HepG2 (cell line): ENCODE measurements at regions not wholly inside any gene's neighbourhood (a gene's known extent, or its start where the extent isn't known, plus 50 kb on each side); places are given as distances from the start of the nearest gene placed in this dataset.
A peak's percentile ranks its signal among the peaks of the same experiment; 100 is the strongest.

Experiments used
- BORCS8-MEF2B ChIP-seq: sonication (generic); formaldehyde crosslinking; IDR thresholded peaks from 2 replicates; pipeline ENCODE4 v1.8.0; 2022; ENCODE audit warnings: mild to moderate bottlenecking, missing genetic modification reagents
- DMAP1 ChIP-seq: IDR thresholded peaks from 2 replicates; pipeline ENCODE4 v1.6.1; 2016
- FOXK1 ChIP-seq: sonication (generic); formaldehyde crosslinking; IDR thresholded peaks from 2 replicates; pipeline ENCODE4 v1.4.0; 2020; ENCODE audit warnings: low read depth, missing genetic modification reagents, borderline replicate concordance
- GMEB1 ChIP-seq: sonication (generic); formaldehyde crosslinking; IDR thresholded peaks from 2 replicates; pipeline ENCODE4 v1.5.1; 2020; ENCODE audit warnings: missing genetic modification reagents, mild to moderate bottlenecking, borderline replicate concordance
- KDM2A ChIP-seq: sonication (generic); formaldehyde crosslinking; IDR thresholded peaks from 2 replicates; pipeline ENCODE4 v1.4.0; 2020; ENCODE audit warnings: low read depth, missing genetic modification reagents, borderline replicate concordance
- LCORL ChIP-seq, 2 experiments: fragments of 450-650 bp in 1 of 2; sonication (generic) in 1 of 2; formaldehyde crosslinking in 1 of 2; IDR thresholded peaks; 2 replicates each; pipeline versions ENCODE4 v1.5.0 to v1.6.1; 2017 to 2020; ENCODE audit warnings: antibody characterized with exemption in 1 of 2, missing genetic modification reagents in 1 of 2
- MYC ChIP-seq: sonication (generic); formaldehyde crosslinking; IDR thresholded peaks from 2 replicates; pipeline ENCODE4 v1.9.0; 2021; ENCODE audit warnings: missing genetic modification reagents, borderline replicate concordance
- NFIB ChIP-seq: sonication (generic); formaldehyde crosslinking; IDR thresholded peaks from 2 replicates; pipeline ENCODE4 v1.9.0; 2021; ENCODE audit warnings: missing genetic modification reagents, mild to moderate bottlenecking, borderline replicate concordance
- PITX1 ChIP-seq: sonication (generic); formaldehyde crosslinking; IDR thresholded peaks from 2 replicates; pipeline ENCODE4 v1.5.1; 2020; ENCODE audit warnings: mild to moderate bottlenecking, missing genetic modification reagents
- TARDBP ChIP-seq: sonication (generic); formaldehyde crosslinking; IDR thresholded peaks from 2 replicates; pipeline ENCODE4 v1.8.0; 2022; ENCODE audit warnings: mild to moderate bottlenecking, missing genetic modification reagents
- ZFP36L1 ChIP-seq: sonication (generic); formaldehyde crosslinking; IDR thresholded peaks from 2 replicates; pipeline ENCODE4 v1.8.0; 2022; ENCODE audit warnings: mild to moderate bottlenecking, missing genetic modification reagents, moderate library complexity
- ZNF354B ChIP-seq: sonication (generic); formaldehyde crosslinking; IDR thresholded peaks from 2 replicates; pipeline ENCODE4 v1.8.0; 2022; ENCODE audit warnings: mild to moderate bottlenecking, missing genetic modification reagents
- ZNF530 ChIP-seq: sonication (generic); formaldehyde crosslinking; IDR thresholded peaks from 2 replicates; pipeline ENCODE4 v1.5.0; 2020; ENCODE audit warnings: low read depth, mild to moderate bottlenecking, missing genetic modification reagents
- ZNF580 ChIP-seq: IDR thresholded peaks from 2 replicates; pipeline ENCODE4 v1.6.1; 2016; ENCODE audit warnings: low read depth, borderline replicate concordance
- ZNF598 ChIP-seq: sonication (generic); formaldehyde crosslinking; IDR thresholded peaks from 2 replicates; pipeline ENCODE4 v1.5.1; 2020; ENCODE audit warnings: mild to moderate bottlenecking, missing genetic modification reagents, borderline replicate concordance
- ZNF703 ChIP-seq: sonication (generic); formaldehyde crosslinking; IDR thresholded peaks from 2 replicates; pipeline ENCODE4 v1.5.1; 2020; ENCODE audit warnings: missing genetic modification reagents, mild to moderate bottlenecking, moderate library complexity, borderline replicate concordance
- ZNF772 ChIP-seq: sonication (generic); formaldehyde crosslinking; IDR thresholded peaks from 2 replicates; pipeline ENCODE4 v1.5.0; 2020; ENCODE audit warnings: mild to moderate bottlenecking, missing genetic modification reagents
- TF ChIP-seq, protein P1 (sequence below): sonication (generic); formaldehyde crosslinking; conservative IDR thresholded peaks from 2 replicates; pipeline ENCODE4 v1.8.1; 2023; ENCODE audit warnings: missing genetic modification reagents
- TF ChIP-seq, protein P2 (sequence below): sonication (generic); formaldehyde crosslinking; IDR thresholded peaks from 2 replicates; pipeline ENCODE4 v1.4.0; 2020; ENCODE audit warnings: missing genetic modification reagents
- TF ChIP-seq, protein P3 (sequence below): sonication (generic); formaldehyde crosslinking; IDR thresholded peaks from 2 replicates; pipeline ENCODE4 v1.9.0; 2021; ENCODE audit warnings: missing genetic modification reagents, borderline replicate concordance

- TF ChIP-seq ZFP36L1 (peak; percentile 82; the same call in 1 of the 2 replicates), PITX1 (peak; percentile 91), FOXK1 (CRISPR knock-in tag) (peak; percentile 95), ZNF598 (CRISPR knock-in tag) (no peak), ZNF580 (CRISPR knock-in tag) (peak; percentile 64; the same call in 1 of the 2 replicates), ZNF703 (CRISPR knock-in tag) (no peak), ZNF772 (peak; percentile 64; the same call in 1 of the 2 replicates), NFIB (CRISPR knock-in tag) (no peak), KDM2A (peak; percentile 58; the same call in 1 of the 2 replicates), ZNF354B (CRISPR knock-in tag) (no peak), BORCS8-MEF2B (CRISPR knock-in tag) (peak; percentile 74; the same call in 1 of the 2 replicates), MYC (CRISPR knock-in tag) (0 out of 2 replicates have a peak, but pooled peaks have one; percentile 25), DMAP1 (CRISPR knock-in tag) (no peak), GMEB1 (CRISPR knock-in tag) (no peak), LCORL (IDR thresholded peaks at IDR 0.05) (no peak), LCORL (CRISPR knock-in tag; IDR thresholded peaks at IDR 0.05) (0 out of 2 replicates have a peak, but pooled peaks have one; percentile 22), ZNF530 (no peak), TARDBP (CRISPR knock-in tag) (peak; percentile 74; the same call in 1 of the 2 replicates)
- TF ChIP-seq, protein P1, sequence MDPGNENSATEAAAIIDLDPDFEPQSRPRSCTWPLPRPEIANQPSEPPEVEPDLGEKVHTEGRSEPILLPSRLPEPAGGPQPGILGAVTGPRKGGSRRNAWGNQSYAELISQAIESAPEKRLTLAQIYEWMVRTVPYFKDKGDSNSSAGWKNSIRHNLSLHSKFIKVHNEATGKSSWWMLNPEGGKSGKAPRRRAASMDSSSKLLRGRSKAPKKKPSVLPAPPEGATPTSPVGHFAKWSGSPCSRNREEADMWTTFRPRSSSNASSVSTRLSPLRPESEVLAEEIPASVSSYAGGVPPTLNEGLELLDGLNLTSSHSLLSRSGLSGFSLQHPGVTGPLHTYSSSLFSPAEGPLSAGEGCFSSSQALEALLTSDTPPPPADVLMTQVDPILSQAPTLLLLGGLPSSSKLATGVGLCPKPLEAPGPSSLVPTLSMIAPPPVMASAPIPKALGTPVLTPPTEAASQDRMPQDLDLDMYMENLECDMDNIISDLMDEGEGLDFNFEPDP, result no peak
- TF ChIP-seq, protein P2, sequence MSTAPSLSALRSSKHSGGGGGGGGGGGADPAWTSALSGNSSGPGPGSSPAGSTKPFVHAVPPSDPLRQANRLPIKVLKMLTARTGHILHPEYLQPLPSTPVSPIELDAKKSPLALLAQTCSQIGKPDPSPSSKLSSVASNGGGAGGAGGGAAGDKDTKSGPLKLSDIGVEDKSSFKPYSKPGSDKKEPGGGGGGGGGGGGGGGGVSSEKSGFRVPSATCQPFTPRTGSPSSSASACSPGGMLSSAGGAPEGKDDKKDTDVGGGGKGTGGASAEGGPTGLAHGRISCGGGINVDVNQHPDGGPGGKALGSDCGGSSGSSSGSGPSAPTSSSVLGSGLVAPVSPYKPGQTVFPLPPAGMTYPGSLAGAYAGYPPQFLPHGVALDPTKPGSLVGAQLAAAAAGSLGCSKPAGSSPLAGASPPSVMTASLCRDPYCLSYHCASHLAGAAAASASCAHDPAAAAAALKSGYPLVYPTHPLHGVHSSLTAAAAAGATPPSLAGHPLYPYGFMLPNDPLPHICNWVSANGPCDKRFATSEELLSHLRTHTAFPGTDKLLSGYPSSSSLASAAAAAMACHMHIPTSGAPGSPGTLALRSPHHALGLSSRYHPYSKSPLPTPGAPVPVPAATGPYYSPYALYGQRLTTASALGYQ, result 0 out of 2 replicates have a peak, but pooled peaks have one; percentile 28
- TF ChIP-seq, protein P3, sequence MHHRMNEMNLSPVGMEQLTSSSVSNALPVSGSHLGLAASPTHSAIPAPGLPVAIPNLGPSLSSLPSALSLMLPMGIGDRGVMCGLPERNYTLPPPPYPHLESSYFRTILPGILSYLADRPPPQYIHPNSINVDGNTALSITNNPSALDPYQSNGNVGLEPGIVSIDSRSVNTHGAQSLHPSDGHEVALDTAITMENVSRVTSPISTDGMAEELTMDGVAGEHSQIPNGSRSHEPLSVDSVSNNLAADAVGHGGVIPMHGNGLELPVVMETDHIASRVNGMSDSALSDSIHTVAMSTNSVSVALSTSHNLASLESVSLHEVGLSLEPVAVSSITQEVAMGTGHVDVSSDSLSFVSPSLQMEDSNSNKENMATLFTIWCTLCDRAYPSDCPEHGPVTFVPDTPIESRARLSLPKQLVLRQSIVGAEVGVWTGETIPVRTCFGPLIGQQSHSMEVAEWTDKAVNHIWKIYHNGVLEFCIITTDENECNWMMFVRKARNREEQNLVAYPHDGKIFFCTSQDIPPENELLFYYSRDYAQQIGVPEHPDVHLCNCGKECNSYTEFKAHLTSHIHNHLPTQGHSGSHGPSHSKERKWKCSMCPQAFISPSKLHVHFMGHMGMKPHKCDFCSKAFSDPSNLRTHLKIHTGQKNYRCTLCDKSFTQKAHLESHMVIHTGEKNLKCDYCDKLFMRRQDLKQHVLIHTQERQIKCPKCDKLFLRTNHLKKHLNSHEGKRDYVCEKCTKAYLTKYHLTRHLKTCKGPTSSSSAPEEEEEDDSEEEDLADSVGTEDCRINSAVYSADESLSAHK (CRISPR knock-in tag), result no peak
Observed at GRCh38 chr5:57650360-57651069, 167.9 kb upstream of the ACTBL2 start (continued).
